ENCODE measurements at regions not wholly inside any gene's neighbourhood (a gene's known extent, or its start where the extent isn't known, plus 50 kb on each side); places are given as distances from the start of the nearest gene placed in this dataset.

DNA sequence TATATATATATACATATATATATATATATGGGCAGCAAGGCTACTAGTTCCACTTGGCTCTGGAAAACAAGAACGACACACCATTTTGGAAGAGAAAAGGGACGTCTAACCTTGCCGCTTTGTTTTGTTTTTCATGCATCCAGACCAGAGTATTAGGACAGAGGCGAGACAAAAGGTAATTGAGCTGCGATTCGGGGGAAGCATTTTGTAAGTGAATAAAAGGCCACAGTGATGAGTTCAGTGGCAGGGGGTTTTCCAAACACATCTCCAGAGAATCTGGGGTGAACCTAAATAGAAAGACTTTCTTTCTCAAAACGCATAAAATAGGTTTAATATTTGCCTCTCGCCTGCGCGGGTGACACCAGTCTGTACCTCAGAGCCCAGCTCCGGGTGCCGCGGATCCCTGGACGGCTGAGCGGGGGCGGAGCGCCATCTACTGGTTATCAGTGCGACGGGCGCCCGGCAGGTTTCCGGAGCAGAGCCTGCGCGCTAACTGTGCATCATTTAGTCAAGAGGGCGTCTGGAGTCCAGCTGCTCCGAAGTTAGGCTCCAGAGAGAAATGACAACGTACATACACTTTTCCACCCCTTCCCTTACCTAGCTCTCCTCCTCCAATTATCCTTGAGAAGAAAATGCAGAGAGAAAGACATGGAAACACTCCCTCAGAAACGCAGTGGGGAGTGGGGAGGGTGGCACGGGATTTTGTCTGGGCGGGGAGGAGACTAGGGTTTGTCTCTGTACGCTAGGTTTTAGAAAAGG lies 262.3 kb downstream of the TBC1D4 start:
- H3K27me3 ChIP-seq (ENCODE audit: control insufficient read depth, extremely low read depth, insufficient read depth, low read length): peaks cover 14% of the 10 kb centered on the region
- no peaks in the 10 kb centered on the region for H3K79me2 ChIP-seq (ENCODE audit: control insufficient read depth, insufficient read depth, low read length)
- peak overlapping the region; percentile 77 for H3K4me2 ChIP-seq (ENCODE audit: control insufficient read depth, extremely low read depth, insufficient read depth, low read depth, low read length)
- H4K20me1 ChIP-seq (ENCODE audit: control insufficient read depth, extremely low read depth, insufficient read depth, low read length): no peaks in the 10 kb centered on the region
- no peak overlapping the region for H3K27ac ChIP-seq (ENCODE audit: control insufficient read depth, insufficient read depth, low read length)
- no peak overlapping the region for H3K9ac ChIP-seq (ENCODE audit: control insufficient read depth, extremely low read depth, insufficient read depth, low read length)
- dilution Hi-C loops (cut with MboI; ENCODE audit: extremely low pct_ligation_motif_present, low sequenced_read_pairs): no loop called here
- no peaks in the 10 kb centered on the region for H3K9me3 ChIP-seq (ENCODE audit: control insufficient read depth, low read depth, low read length)
- H3K9me1 ChIP-seq (ENCODE audit: control insufficient read depth, extremely low read depth, insufficient read depth, low read length): no peaks in the 10 kb centered on the region
- no peaks in the 10 kb centered on the region for H3K36me3 ChIP-seq (ENCODE audit: control insufficient read depth in 2 of 2, extremely low read depth in 1 of 2, insufficient read depth in 2 of 2, low read length in 2 of 2)
- DNase-seq (ENCODE audit: low read depth, low spot score) (no peak), FAIRE-seq (no peak)
- peak overlapping the region; percentile 65 for H2AFZ ChIP-seq (ENCODE audit: control insufficient read depth, low read length)
- TF ChIP-seq, protein P1, sequence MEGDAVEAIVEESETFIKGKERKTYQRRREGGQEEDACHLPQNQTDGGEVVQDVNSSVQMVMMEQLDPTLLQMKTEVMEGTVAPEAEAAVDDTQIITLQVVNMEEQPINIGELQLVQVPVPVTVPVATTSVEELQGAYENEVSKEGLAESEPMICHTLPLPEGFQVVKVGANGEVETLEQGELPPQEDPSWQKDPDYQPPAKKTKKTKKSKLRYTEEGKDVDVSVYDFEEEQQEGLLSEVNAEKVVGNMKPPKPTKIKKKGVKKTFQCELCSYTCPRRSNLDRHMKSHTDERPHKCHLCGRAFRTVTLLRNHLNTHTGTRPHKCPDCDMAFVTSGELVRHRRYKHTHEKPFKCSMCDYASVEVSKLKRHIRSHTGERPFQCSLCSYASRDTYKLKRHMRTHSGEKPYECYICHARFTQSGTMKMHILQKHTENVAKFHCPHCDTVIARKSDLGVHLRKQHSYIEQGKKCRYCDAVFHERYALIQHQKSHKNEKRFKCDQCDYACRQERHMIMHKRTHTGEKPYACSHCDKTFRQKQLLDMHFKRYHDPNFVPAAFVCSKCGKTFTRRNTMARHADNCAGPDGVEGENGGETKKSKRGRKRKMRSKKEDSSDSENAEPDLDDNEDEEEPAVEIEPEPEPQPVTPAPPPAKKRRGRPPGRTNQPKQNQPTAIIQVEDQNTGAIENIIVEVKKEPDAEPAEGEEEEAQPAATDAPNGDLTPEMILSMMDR (optimal IDR thresholded peaks at IDR 0.05 in 1 of 3, IDR thresholded peaks at IDR 0.05 in 1 of 3, conservative IDR thresholded peaks at IDR 0.05 in 1 of 3; ENCODE audit: extremely low read depth in 1 of 3, insufficient read depth in 2 of 3, low read length in 3 of 3): peak; percentile 87 to 97 (median 90)
- TF ChIP-seq EZH2 (IDR thresholded peaks at IDR 0.05; ENCODE audit: low read length): no peak
- H3K4me3 ChIP-seq (ENCODE audit: control insufficient read depth in 2 of 3, extremely low read depth in 1 of 3, insufficient read depth in 2 of 3, low read depth in 1 of 3, low read length in 3 of 3): peak overlapping the region in 1 of 3 experiments; percentile 41
- H3K4me1 ChIP-seq (ENCODE audit: control insufficient read depth, extremely low read depth, insufficient read depth, low read length): peaks cover 8% of the 10 kb centered on the region

DNA sequence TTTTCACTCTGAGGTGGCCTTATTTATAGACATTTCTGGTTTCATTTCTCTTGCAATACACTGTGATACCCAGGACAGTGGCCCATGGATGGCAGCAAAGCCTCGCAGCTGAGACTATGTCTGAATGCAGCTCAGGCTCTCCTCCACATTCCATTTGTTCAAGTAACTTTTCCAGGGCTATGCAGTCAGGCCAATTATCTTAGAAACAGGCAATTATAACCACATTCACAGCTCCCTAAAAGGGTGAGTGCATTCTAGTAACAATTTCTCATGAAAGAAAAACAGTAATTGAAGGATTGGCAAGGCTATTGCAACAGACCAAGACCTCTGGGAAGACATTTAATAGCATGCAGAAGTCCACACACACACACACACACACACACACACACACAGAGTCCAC lies 264.0 kb downstream of the TBC1D4 start:
- no peaks in the 10 kb centered on the region for H3K79me2 ChIP-seq (ENCODE audit: control insufficient read depth, insufficient read depth, low read length)
- peaks cover 14% of the 10 kb centered on the region for H3K27me3 ChIP-seq (ENCODE audit: control insufficient read depth, extremely low read depth, insufficient read depth, low read length)
- no peak overlapping the region for H2AFZ ChIP-seq (ENCODE audit: control insufficient read depth, low read length)
- H4K20me1 ChIP-seq (ENCODE audit: control insufficient read depth, extremely low read depth, insufficient read depth, low read length): no peaks in the 10 kb centered on the region
- DNase-seq (ENCODE audit: low read depth, low spot score): no peak
- TF ChIP-seq EZH2 (IDR thresholded peaks at IDR 0.05; ENCODE audit: low read length): no peak
- TF ChIP-seq, protein P1 (optimal IDR thresholded peaks at IDR 0.05 in 1 of 3, IDR thresholded peaks at IDR 0.05 in 1 of 3, conservative IDR thresholded peaks at IDR 0.05 in 1 of 3; ENCODE audit: extremely low read depth in 1 of 3, insufficient read depth in 2 of 3, low read length in 3 of 3): peak in 1 of 3 experiments; percentile 6
- H3K4me2 ChIP-seq (ENCODE audit: control insufficient read depth, extremely low read depth, insufficient read depth, low read depth, low read length): no peak overlapping the region
- H3K36me3 ChIP-seq (ENCODE audit: control insufficient read depth in 2 of 2, extremely low read depth in 1 of 2, insufficient read depth in 2 of 2, low read length in 2 of 2): no peaks in the 10 kb centered on the region
- dilution Hi-C loops (cut with MboI; ENCODE audit: extremely low pct_ligation_motif_present, low sequenced_read_pairs): no loop called here
- FAIRE-seq: no peak
- peaks cover 8% of the 10 kb centered on the region for H3K4me1 ChIP-seq (ENCODE audit: control insufficient read depth, extremely low read depth, insufficient read depth, low read length)
- H3K9me3 ChIP-seq (ENCODE audit: control insufficient read depth, low read depth, low read length): no peaks in the 10 kb centered on the region
- no peak overlapping the region for H3K4me3 ChIP-seq (ENCODE audit: control insufficient read depth in 2 of 3, extremely low read depth in 1 of 3, insufficient read depth in 2 of 3, low read depth in 1 of 3, low read length in 3 of 3)
- no peak overlapping the region for H3K9ac ChIP-seq (ENCODE audit: control insufficient read depth, extremely low read depth, insufficient read depth, low read length)
- H3K9me1 ChIP-seq (ENCODE audit: control insufficient read depth, extremely low read depth, insufficient read depth, low read length): no peaks in the 10 kb centered on the region
- H3K27ac ChIP-seq (ENCODE audit: control insufficient read depth, insufficient read depth, low read length): no peak overlapping the region
